ENCODE measurements at regions not wholly inside any gene's neighbourhood (a gene's known extent, or its start where the extent isn't known, plus 50 kb on each side); places are given as distances from the start of the nearest gene placed in this dataset.

GRCh38 chr17:70230850-70231640, 61.7 kb downstream of the KCNJ2 start:
- no peak for DNase-seq (ENCODE audit: low spot score)

- DNase-seq (ENCODE audit: low spot score): no peak
These were observed 63.1 kb downstream of the KCNJ2 start for GRCh38 chr17:70232466-70232865.

- no peak for DNase-seq (ENCODE audit: low spot score)
These were observed 65.9 kb downstream of the KCNJ2 start for GRCh38 chr17:70235252-70235651.

GRCh38 chr17:70238228-70238627, 68.9 kb downstream of the KCNJ2 start:
- no peak for DNase-seq (ENCODE audit: low spot score)

GRCh38 chr17:70238646-70239045, 69.3 kb downstream of the KCNJ2 start:
- DNase-seq (ENCODE audit: low spot score): no peak

GRCh38 chr17:70239391-70239826, 70.1 kb downstream of the KCNJ2 start:
- DNase-seq (ENCODE audit: low spot score): no peak

GRCh38 chr17:70241071-70241470, 71.7 kb downstream of the KCNJ2 start:
- DNase-seq (ENCODE audit: low spot score): no peak

DNA sequence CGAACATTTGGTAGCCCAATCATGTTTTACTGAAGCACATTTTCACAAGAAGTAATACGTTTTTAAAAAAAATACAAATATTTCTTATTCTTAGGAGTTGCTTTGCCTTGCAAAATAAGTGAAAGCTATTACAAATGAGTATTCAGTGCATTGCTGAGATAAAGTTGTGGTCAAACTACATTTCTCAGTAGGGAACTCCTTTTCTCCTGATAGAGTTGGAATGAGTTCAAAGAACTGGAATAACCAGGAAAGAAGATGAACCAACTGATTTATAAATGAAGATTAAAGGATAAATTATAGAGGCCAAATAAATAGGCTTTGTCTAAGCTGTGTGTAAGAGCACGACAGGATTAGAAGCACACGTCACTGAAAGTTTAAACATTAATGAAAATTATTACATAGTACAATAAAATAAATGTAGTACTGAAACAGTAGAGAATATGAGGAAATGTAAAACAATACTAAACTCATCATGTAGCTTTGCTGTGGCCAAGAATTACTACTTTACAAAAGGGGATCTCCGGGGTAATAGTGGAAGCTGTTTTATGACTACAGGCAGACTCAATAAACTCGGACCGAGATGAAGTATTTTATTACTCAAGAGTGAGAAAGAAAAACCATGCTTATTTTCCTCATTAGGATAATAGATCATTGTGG, 73.6 kb downstream of the KCNJ2 start:
- no peak for DNase-seq (ENCODE audit: low spot score)

- no peak for DNase-seq (ENCODE audit: low spot score)
These were observed 82.4 kb downstream of the KCNJ2 start for GRCh38 chr17:70251706-70252105.

DNA sequence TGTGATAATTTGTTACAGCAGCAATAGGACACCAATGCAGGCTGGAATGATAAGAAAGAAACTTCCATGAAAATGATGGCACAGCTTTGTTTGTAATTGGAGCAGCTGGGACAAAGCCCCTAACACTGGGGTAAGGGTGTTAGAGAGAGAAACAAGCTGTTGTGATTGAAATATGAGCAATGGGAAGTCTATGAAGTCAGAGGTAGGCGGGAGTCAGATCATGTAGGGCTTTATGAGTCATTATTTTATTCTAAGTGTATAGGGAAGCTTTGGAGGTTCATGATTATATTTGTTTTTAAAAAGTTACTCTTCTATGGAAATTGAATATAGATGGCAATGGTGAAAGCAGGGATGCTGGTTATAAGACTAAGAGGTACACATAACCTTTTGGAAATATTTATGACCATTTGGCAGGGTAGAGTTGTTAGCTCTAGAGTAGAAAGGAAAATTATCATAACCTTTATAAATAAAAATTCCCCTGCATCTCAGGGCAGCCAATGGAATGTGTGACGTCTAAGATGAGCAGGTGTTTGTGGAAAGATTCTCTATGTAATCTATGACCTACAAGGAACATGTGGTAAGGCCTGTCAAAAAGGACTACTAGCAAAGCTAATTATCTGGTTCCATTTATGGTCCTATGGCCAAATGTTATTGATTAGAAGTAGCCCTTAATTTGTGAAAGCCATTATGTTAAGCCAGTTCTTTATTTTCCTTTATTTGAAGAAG, 85.6 kb downstream of the KCNJ2 start:
- DNase-seq (ENCODE audit: low spot score): no peak

GRCh38 chr17:70256751-70257150, 87.4 kb downstream of the KCNJ2 start:
- no peak for DNase-seq (ENCODE audit: low spot score)

DNA sequence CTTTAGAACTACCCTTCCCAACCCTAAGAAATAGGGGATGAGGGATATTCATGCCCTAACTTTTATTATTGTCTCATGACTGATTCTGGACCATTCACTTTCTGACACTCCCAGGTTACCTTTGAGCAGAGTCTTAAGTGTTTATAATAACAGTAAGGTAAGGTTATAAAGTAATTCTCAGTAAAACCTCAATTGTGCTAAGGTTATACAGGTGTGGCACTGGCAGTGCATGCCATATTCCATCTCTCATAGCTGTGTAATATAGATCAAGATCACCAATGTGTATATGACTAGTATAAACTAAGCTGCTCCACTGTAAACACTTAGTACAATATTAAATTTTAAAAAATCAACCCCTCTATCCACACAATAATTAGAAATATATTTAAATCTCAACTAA, 89.1 kb downstream of the KCNJ2 start:
- DNase-seq (ENCODE audit: low spot score): no peak

DNA sequence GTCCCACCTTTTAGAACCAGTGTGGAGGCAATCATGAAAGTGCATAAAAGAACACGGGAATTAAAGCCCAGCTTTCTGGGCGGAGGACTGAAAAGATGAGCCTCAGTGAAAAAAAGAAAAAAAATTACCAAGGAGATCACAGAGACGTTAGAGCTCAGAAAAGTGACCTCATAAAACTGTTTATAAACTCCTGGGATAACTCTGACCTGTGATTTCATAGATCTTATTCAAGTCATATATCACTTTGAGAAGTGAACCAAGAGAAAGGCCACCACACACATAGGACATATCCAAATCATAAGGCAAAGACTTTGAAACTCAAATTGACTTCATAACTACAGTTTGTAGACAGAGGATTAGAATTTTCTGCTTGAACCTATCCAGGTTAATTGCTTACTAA, 90.1 kb downstream of the KCNJ2 start:
- DNase-seq (ENCODE audit: low spot score): no peak

GRCh38 chr17:70261170-70261569, 91.8 kb downstream of the KCNJ2 start:
- no peak for DNase-seq (ENCODE audit: low spot score)

GRCh38 chr17:70265471-70265870, 96.1 kb downstream of the KCNJ2 start:
- DNase-seq (ENCODE audit: low spot score): no peak

DNA sequence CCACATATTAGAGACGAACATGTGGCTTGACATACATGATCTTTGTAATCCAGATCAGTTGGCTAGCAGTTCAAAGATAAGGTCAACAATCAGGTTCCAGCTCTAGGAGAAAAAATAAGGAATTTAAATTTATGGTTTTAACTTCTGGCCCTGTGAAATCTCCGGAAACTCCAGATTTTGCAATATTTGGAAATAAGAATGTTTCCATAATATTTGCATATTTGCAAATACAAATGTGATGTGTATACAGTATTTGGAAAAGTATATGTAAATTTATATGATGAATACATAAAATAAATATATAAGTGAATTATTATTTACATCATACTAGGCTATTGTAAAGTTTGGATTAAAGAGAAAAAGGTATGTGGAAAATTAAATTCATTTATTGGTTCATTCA, 97.1 kb downstream of the KCNJ2 start:
- no peak for DNase-seq (ENCODE audit: low spot score)

- no peak for DNase-seq (ENCODE audit: low spot score)
These were observed 99.1 kb downstream of the KCNJ2 start for GRCh38 chr17:70268383-70268782.

DNA sequence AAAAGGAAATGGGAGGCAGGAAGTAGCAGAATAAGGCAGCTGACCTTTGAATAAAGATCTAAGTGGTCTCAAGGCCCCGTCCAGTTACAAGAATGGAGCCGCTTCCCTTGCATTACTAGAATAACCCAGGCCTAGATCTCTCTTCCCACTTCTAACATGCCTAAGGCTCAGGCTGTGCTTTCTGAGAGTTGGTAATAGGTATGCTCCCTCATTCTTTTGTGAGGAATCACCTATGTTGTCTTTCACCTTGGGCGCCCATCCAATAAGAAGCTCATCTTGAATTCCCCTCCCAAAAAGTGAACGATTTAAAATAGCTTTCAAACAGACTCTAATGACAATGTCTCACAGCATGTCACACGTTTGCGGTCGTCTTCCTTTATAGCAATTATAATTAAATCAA, 101.2 kb downstream of the KCNJ2 start:
- no peak for DNase-seq (ENCODE audit: low spot score)

DNA sequence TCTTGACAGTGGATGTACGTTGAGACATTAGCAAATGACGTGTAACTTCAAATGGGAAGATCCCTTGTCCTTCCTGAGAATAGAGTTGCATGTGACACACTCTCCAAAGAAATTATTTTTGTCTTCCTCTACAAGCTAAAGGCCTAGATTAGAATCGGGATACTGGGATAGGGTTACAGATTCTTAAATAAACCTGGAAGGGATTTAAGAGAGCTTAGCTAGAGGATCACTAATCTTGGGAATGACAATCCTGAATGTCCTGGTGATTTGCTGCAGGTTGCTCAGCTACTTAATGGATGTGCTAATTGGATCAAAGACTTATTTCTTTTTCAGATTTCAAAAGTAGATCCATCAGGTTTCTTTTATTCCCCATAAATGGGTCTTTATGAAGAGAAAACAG, 101.9 kb downstream of the KCNJ2 start:
- no peak for DNase-seq (ENCODE audit: low spot score)

- DNase-seq (ENCODE audit: low spot score): no peak
These were observed 102.3 kb downstream of the KCNJ2 start for GRCh38 chr17:70271672-70272071.

DNA sequence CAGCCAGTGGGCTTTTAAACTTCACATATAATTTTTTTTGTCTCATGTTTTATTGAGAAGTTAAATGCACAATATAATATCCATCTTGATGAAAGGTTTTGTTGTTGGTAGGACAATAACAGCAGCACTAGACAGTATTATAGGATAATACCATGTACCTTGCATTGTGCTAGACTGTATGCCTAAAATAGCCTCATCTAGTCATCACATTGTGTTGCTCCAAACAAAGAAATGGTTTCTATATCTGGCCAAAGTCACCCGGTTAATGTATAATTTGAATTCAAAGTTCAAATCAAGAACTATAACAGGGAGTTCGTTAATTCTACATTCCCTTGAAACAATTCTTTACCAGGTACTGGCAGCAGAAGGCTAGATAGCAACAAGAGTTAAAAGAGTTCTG, 104.9 kb downstream of the KCNJ2 start:
- DNase-seq (ENCODE audit: low spot score): no peak

GRCh38 chr17:70276906-70277305, 107.6 kb downstream of the KCNJ2 start:
- no peak for DNase-seq (ENCODE audit: low spot score)

DNA sequence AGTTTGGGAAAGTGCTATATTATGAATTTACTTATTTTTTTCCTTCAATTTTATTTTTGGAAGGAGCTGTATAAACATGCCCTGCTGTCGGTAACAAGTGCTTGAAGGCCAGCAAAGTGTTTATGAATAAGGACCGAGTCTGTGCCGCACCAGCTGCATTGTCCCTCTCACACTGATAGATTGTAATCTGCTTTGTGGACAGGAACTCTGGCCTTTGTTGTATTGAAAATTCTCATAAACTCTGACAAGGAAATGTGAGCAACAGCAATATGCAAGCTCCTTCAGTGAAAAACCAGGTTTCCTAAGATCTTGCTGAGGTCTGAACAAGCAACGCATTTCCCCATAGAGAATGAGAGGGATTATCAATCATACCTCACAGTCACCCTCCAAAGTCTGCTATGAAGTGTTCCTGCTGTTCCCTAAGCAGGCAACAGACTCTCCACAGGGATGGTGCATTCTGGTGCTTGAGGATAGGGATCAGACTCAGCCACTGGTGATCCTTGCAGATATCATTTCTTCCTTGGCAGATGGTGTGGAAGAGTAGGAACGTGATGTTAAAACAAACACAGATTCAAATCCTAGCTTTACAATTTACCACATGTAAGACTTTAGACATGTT, 109.6 kb downstream of the KCNJ2 start:
- DNase-seq (ENCODE audit: low spot score): no peak

Measured in germinal center (tissue), 1 donor.